ENCODE measurements at regions not wholly inside any gene's neighbourhood (a gene's known extent, or its start where the extent isn't known, plus 50 kb on each side); places are given as distances from the start of the nearest gene placed in this dataset.
"Not testable (repeated sequence)": the region's sequence is repeated elsewhere in the genome, so short reads cannot be mapped to it uniquely, and the experiment has no call there.

GRCh38 chr13:66237411-66238062, 992.6 kb downstream of the PCDH9 start:
- no peak for DNase-seq

- DNase-seq, result no peak
These were observed 996.0 kb downstream of the PCDH9 start for GRCh38 chr13:66234159-66234558.

GRCh38 chr13:66231958-66232357, 998.2 kb downstream of the PCDH9 start:
- DNase-seq, result not testable (repeated sequence)

- no peak for DNase-seq
These were observed 1005.1 kb downstream of the PCDH9 start for GRCh38 chr13:66225072-66225471.

- no peak for DNase-seq
These were observed 1005.5 kb downstream of the PCDH9 start for GRCh38 chr13:66224663-66225062.

- DNase-seq, result no peak
These were observed 1007.2 kb downstream of the PCDH9 start for GRCh38 chr13:66222926-66223325.

GRCh38 chr13:66222127-66222526, 1008.0 kb downstream of the PCDH9 start:
- no peak for DNase-seq

- no peak for DNase-seq
These were observed 1010.6 kb downstream of the PCDH9 start for GRCh38 chr13:66219506-66219905.

- DNase-seq, result no peak
These were observed 1011.6 kb downstream of the PCDH9 start for GRCh38 chr13:66218583-66218982.

- DNase-seq, result no peak
These were observed 1013.4 kb downstream of the PCDH9 start for GRCh38 chr13:66216728-66217127.

GRCh38 chr13:66214467-66214866, 1015.7 kb downstream of the PCDH9 start:
- no peak for DNase-seq

GRCh38 chr13:66212511-66212910, 1017.6 kb downstream of the PCDH9 start:
- DNase-seq, result no peak

- no peak for DNase-seq
These were observed 1019.5 kb downstream of the PCDH9 start for GRCh38 chr13:66210677-66211076.

- DNase-seq, result no peak
These were observed 1021.5 kb downstream of the PCDH9 start for GRCh38 chr13:66208589-66208988.

GRCh38 chr13:66207610-66208009, 1022.5 kb downstream of the PCDH9 start:
- DNase-seq, result no peak

- DNase-seq, result no peak
These were observed 1024.3 kb downstream of the PCDH9 start for GRCh38 chr13:66205807-66206206.

- DNase-seq, result peak; percentile 10
These were observed 1029.6 kb downstream of the PCDH9 start for GRCh38 chr13:66200555-66200954.

GRCh38 chr13:66195238-66195637, 1034.9 kb downstream of the PCDH9 start:
- no peak for DNase-seq

GRCh38 chr13:66189986-66190385, 1040.2 kb downstream of the PCDH9 start:
- DNase-seq, result no peak

- no peak for DNase-seq
These were observed 1049.3 kb downstream of the PCDH9 start for GRCh38 chr13:66180836-66181235.

GRCh38 chr13:66171920-66172319, 1058.2 kb downstream of the PCDH9 start:
- peak; percentile 82 for DNase-seq

- DNase-seq, result no peak
These were observed 1067.7 kb downstream of the PCDH9 start for GRCh38 chr13:66162470-66162869.

GRCh38 chr13:66159511-66159910, 1070.6 kb downstream of the PCDH9 start:
- DNase-seq, result no peak

GRCh38 chr13:66154976-66155375, 1075.2 kb downstream of the PCDH9 start:
- DNase-seq, result no peak

- DNase-seq, result no peak
These were observed 1075.8 kb downstream of the PCDH9 start for GRCh38 chr13:66154354-66154753.

Data from NCI-H1694 (cell line).